ENCODE measurements at regions not wholly inside any gene's neighbourhood (a gene's known extent, or its start where the extent isn't known, plus 50 kb on each side); places are given as distances from the start of the nearest gene placed in this dataset.

DNA sequence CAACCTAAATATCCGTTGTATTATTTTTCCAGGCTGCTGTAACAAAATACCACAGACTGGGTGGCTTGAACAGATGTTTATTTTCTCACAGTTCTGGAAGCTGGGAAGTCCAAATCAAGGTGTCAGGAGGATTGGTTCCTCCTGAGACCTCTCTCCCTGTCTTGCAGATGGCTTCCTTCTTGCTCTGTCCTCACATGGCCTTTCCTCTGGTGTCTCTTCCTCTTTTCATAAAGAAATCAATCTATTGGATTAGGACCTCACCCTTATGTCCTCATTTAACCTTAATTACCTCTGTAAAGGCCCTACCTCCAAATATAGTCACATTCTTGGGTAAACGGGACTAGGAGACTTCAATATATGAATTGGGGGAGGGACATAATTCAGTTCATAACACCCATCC lies 89.2 kb upstream of the PLCL2 start:
- Histone ChIP-seq H4K5ac (ENCODE audit: low read depth, low read length) (no peak overlapping the region), H3K4me3 (ENCODE audit: insufficient read depth, low read depth, low read length) (no peak overlapping the region), H2AFZ (replicated peaks; ENCODE audit: low read length, poor library complexity) (no peak overlapping the region), H3K23ac (ENCODE audit: low read depth, low read length) (no peak overlapping the region), H2AK5ac (ENCODE audit: low read depth, low read length) (no peak overlapping the region), H3K27ac (ENCODE audit: insufficient read depth, low read length) (no peak overlapping the region), H3K4me1 (ENCODE audit: control insufficient read depth, insufficient read depth, low read length) (no peaks in the 10 kb centered on the region), H3K4me2 (ENCODE audit: low read depth, low read length) (no peak overlapping the region), H3K18ac (ENCODE audit: low read depth, low read length) (no peak overlapping the region), H2BK20ac (ENCODE audit: low read depth, low read length) (no peak overlapping the region), H2AK9ac (replicated peaks; ENCODE audit: low read depth, low read length, poor library complexity) (no peak overlapping the region), H2BK15ac (ENCODE audit: low read depth, low read length) (no peak overlapping the region), H3K14ac (replicated peaks; ENCODE audit: low read depth, low read length) (no peak overlapping the region), H2BK5ac (ENCODE audit: low read depth, low read length, poor library complexity, severe bottlenecking) (no peak overlapping the region), H3K36me3 (ENCODE audit: control insufficient read depth, insufficient read depth, low read length) (no peaks in the 10 kb centered on the region), H3K79me1 (ENCODE audit: low read depth in 1 of 2, low read length in 2 of 2) (no peaks in the 10 kb centered on the region), H3K9ac (ENCODE audit: low read depth, low read length) (no peak overlapping the region), H3K27me3 (ENCODE audit: control insufficient read depth, insufficient read depth, low read length) (no peaks in the 10 kb centered on the region; the same call in 1 of the 2 replicates), H2BK120ac (ENCODE audit: low read depth, low read length) (no peak overlapping the region), H3K9me3 (ENCODE audit: control insufficient read depth, insufficient read depth, low read length) (no peaks in the 10 kb centered on the region), H3K9me1 (ENCODE audit: insufficient read depth, low read length) (no peaks in the 10 kb centered on the region), H4K20me1 (ENCODE audit: insufficient read depth, low read length) (no peaks in the 10 kb centered on the region), H4K91ac (ENCODE audit: insufficient read depth, low read depth, low read length) (no peak overlapping the region), H4K8ac (ENCODE audit: low read depth in 2 of 2, low read length in 2 of 2) (no peak overlapping the region), H3K4ac (ENCODE audit: low read depth, low read length) (no peak overlapping the region), H3K56ac (ENCODE audit: extremely low read depth, insufficient read depth, low read length) (no peak overlapping the region)
- intact Hi-C loops (cut with micrococcal nuclease) = no loop called here
- no peak for TF ChIP-seq SMC3 (IDR thresholded peaks at IDR 0.05; ENCODE audit: low read depth, low read length)
- TF ChIP-seq, protein P1, sequence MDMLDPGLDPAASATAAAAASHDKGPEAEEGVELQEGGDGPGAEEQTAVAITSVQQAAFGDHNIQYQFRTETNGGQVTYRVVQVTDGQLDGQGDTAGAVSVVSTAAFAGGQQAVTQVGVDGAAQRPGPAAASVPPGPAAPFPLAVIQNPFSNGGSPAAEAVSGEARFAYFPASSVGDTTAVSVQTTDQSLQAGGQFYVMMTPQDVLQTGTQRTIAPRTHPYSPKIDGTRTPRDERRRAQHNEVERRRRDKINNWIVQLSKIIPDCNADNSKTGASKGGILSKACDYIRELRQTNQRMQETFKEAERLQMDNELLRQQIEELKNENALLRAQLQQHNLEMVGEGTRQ (IDR thresholded peaks at IDR 0.05; ENCODE audit: low read depth, low read length) = no peak
- no peak for TF ChIP-seq MXI1 (IDR thresholded peaks at IDR 0.05; ENCODE audit: borderline replicate concordance, low read depth, low read length)
- no peak for TF ChIP-seq FOS (IDR thresholded peaks at IDR 0.05; ENCODE audit: low read depth, low read length)
- no peak for TF ChIP-seq CEBPB (IDR thresholded peaks at IDR 0.05; ENCODE audit: low read depth, low read length)
- TF ChIP-seq CHD1 (IDR thresholded peaks at IDR 0.05; ENCODE audit: low read depth, low read length) = no peak
- no peak for TF ChIP-seq POLR2A (IDR thresholded peaks at IDR 0.05; ENCODE audit: low read depth, low read length)
- TF ChIP-seq BHLHE40 (IDR thresholded peaks at IDR 0.05; ENCODE audit: low read depth, low read length) = no peak
- TF ChIP-seq, protein P2, sequence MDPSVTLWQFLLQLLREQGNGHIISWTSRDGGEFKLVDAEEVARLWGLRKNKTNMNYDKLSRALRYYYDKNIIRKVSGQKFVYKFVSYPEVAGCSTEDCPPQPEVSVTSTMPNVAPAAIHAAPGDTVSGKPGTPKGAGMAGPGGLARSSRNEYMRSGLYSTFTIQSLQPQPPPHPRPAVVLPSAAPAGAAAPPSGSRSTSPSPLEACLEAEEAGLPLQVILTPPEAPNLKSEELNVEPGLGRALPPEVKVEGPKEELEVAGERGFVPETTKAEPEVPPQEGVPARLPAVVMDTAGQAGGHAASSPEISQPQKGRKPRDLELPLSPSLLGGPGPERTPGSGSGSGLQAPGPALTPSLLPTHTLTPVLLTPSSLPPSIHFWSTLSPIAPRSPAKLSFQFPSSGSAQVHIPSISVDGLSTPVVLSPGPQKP (IDR thresholded peaks at IDR 0.05; ENCODE audit: borderline replicate concordance, low read depth, low read length) = no peak
- no peak for TF ChIP-seq MAFK (IDR thresholded peaks at IDR 0.05; ENCODE audit: low read depth, low read length)
- TF ChIP-seq, protein P3, sequence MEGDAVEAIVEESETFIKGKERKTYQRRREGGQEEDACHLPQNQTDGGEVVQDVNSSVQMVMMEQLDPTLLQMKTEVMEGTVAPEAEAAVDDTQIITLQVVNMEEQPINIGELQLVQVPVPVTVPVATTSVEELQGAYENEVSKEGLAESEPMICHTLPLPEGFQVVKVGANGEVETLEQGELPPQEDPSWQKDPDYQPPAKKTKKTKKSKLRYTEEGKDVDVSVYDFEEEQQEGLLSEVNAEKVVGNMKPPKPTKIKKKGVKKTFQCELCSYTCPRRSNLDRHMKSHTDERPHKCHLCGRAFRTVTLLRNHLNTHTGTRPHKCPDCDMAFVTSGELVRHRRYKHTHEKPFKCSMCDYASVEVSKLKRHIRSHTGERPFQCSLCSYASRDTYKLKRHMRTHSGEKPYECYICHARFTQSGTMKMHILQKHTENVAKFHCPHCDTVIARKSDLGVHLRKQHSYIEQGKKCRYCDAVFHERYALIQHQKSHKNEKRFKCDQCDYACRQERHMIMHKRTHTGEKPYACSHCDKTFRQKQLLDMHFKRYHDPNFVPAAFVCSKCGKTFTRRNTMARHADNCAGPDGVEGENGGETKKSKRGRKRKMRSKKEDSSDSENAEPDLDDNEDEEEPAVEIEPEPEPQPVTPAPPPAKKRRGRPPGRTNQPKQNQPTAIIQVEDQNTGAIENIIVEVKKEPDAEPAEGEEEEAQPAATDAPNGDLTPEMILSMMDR (conservative IDR thresholded peaks at IDR 0.05; ENCODE audit: low read depth, low read length) = no peak
- TF ChIP-seq RFX5 (IDR thresholded peaks at IDR 0.05; ENCODE audit: low read depth, low read length) = no peak
- TF ChIP-seq NFE2L2 (IDR thresholded peaks at IDR 0.05; ENCODE audit: low read depth, low read length) = no peak
- no peak for TF ChIP-seq RAD21 (IDR thresholded peaks at IDR 0.05; ENCODE audit: low read length)
- no peak for DNase-seq
- BruUV-seq (replicated peaks) = no TSS peak
- dilution Hi-C loops (cut with HindIII; ENCODE audit: low sequenced_read_pairs, unreplicated experiment) = no loop called here
- WGBS, 2 experiments (ENCODE audit: extremely low coverage in 2 of 2, insufficient read length in 1 of 2) = no CpG with 5 or more reads among the region's 2 CpGs
- no peak for ATAC-seq (ENCODE audit: low read depth)
- in situ Hi-C loops (cut with MboI; ENCODE audit: low sequenced_read_pairs) = no loop called here
- ChIA-PET CTCF (interaction anchor here (0.6 kb wide), 1 partner anchor 439 kb away, joined by 3 read pairs; no protein-coding TSS in a partner anchor), POLR2A (ENCODE audit: unreplicated experiment) (no interaction called here)

Measured in IMR-90 (cell line).